PC-9 (cell line): ENCODE measurements at regions not wholly inside any gene's neighbourhood (a gene's known extent, or its start where the extent isn't known, plus 50 kb on each side); places are given as distances from the start of the nearest gene placed in this dataset.

ENCODE experiments used
- CTCF ChIP-seq: fragments of 200-600 bp; sonication (generic); conservative IDR thresholded peaks from 2 replicates; pipeline ENCODE4 v1.6.1; 2017; ENCODE audit warnings: mixed run types, antibody characterized with exemption, mild to moderate bottlenecking, moderate library complexity
- EZH2 ChIP-seq: fragments of 200-600 bp; sonication (generic); IDR thresholded peaks from 2 replicates; pipeline ENCODE4 v1.8.0; 2017; ENCODE audit warnings: antibody characterized with exemption, low read depth

GRCh38 chr7:391961-392524, 102.1 kb downstream of the FOXL3 start:
- TF ChIP-seq CTCF = no peak
- no peak for TF ChIP-seq EZH2
